CD4-positive, alpha-beta T cell treated with Interleukin-17A for 1 hour (primary cell): ENCODE measurements at regions not wholly inside any gene's neighbourhood (a gene's known extent, or its start where the extent isn't known, plus 50 kb on each side); places are given as distances from the start of the nearest gene placed in this dataset.

Experiments used
- DNase-seq: peaks from one replicate; pipeline ENCODE4 v3.0.0-alpha.2; 2020

- no peak for DNase-seq
These were observed 891.5 kb downstream of the EFNB2 start for GRCh38 chr13:105643966-105644365.

GRCh38 chr13:105642511-105642958 lies 892.9 kb downstream of the EFNB2 start:
- DNase-seq: no peak

DNA sequence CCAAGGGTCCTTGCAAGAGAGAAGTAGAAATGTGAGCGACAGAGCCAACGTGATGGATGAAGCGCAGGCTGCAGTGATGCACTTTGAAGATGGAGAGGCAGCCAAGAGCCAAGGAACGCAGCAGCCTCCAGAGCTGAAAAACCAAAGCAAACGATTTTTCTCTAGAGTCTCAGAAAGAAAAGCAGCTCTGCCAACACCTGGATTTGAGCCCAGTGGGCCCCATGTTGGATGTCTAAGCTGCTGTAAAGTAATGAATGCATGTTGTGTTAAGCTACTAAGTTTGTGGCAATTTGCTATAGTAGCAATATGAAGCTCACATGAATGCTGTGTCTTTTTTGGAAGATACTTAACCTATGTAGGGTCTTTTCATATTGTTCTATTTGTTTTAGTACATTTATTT lies 894.3 kb downstream of the EFNB2 start:
- DNase-seq: no peak

- no peak for DNase-seq
These were observed 897.0 kb downstream of the EFNB2 start for GRCh38 chr13:105638426-105638825.

DNA sequence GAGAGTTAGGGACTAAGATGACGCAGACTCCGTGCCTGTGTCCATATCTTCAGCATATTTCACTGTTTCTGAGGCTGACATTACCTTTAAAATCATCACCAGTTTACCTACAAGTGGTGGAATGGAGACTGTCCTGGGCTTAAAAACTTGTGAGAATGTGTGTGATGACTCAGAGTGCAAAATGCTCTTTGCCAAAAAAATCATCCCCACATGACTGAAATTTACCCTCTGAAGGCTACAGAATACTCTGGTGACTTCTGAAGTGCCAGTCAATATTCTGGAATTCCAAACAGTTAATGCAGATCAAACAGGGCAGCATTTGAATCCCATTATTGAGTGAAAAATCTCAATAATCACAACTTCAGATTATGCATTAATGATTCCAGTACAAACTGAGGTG lies 901.4 kb downstream of the EFNB2 start:
- no peak for DNase-seq

- DNase-seq: no peak
These were observed 905.0 kb downstream of the EFNB2 start for GRCh38 chr13:105630431-105630830.

- no peak for DNase-seq
These were observed 908.2 kb downstream of the EFNB2 start for GRCh38 chr13:105627270-105627669.

DNA sequence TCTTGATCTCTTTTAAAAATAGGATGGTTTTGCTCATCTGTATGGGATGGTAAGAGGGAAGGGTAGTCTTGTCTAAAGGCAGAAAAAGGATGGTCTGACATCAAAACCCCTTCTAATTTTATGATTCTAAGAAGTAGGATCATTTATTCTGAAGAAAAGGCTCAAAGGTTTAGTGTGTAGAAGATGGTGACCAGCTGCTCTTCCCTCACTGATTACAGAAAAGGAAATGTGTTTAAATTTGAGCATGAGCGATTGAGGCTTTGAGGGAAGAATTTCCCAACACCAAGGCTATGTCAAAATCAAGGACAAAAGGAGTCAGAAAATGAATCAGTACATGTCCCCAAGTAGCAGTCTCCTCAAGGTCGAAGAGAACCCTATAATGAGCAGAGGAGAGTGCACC lies 909.8 kb downstream of the EFNB2 start:
- DNase-seq: no peak

DNA sequence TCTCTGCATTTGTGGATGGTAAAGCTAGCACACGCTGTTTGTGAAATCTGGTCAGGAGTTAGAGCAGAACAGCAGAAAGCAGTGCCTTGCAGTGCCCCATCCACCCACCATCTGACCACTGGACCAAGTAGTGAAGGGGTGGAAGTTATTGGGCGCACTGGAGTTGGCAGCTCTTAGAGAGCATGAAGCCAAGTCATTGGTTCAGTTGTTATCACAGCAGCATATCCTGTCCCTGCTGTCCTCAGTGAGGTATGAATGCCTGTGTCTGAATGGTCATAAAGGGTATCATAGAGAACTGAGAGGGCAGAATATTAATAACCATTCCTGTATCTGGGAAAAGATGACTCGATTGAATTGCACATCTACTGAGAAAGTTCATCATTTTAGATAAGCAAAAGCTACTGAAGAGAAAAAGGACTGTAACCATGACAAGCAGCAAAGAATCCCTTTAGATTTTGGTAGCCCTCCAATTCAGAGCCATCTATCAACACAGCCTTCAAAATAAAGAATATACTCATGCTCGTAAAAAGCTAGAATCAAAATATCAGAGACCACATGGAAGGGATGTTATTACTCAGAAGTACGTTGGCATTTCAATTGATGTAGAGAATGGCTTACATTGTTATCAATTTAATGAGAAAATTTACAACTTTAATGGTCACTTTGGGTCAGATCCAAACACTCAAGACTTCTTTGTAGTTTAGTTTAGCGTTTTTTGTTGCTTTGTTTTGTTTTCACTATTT lies 919.0 kb downstream of the EFNB2 start:
- no peak for DNase-seq

GRCh38 chr13:105612541-105612940 lies 922.9 kb downstream of the EFNB2 start:
- DNase-seq: no peak

- DNase-seq: no peak
These were observed 924.0 kb downstream of the EFNB2 start for GRCh38 chr13:105611424-105611823.

DNA sequence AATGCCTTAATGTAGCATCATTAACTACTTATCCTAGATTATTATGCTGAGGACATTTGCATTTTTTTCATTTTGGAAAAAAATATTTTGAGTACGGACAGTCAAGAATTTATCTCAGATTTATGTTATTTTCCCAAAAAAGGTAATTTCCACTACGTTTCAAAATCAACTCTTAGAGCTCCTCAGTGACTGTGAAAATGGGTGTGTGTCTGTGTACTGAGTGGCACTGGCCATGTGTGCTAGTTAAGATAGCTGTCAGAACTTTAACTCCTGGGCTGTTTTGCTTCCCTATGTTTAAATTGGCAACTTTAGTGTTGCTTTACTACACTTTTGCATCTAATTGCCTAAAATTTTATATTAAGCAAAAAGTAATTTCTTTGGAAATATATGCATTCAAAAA lies 927.4 kb downstream of the EFNB2 start:
- DNase-seq: no peak

- no peak for DNase-seq
These were observed 928.0 kb downstream of the EFNB2 start for GRCh38 chr13:105607426-105607825.

- no peak for DNase-seq
These were observed 928.4 kb downstream of the EFNB2 start for GRCh38 chr13:105607016-105607415.

DNA sequence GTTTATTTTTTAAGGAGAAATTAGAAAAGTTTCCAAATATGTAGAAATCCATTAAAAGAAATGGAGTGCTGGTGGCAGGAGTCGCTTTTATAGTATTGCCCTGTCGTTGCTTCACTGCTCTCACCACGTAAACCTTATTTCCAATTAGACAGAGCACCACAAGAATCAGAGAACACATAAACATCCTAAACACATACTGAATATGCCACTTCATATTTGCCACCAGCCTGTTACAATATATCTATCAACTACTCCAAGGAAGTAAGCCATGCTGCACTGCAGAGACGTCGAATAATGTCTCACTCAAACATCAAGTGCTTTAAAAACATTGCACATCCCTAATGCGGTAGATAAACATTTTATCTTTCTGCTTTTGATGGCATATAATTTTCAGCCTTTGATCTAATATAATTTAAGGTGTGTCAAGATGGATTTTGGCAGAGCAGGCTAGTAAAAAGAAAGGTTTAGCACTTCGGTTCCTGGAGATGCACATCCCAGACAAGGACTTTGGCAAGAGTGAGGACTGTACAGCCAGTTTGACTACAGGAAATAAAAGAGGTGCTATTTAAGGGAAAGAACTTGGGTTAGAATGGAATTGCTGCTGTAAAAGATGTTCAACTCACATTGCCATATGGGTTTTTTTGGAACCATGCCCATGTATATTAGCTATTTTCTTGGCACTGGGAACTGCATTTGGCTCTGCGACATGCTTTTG lies 932.3 kb downstream of the EFNB2 start:
- no peak for DNase-seq

GRCh38 chr13:105599477-105600037 lies 935.9 kb downstream of the EFNB2 start:
- no peak for DNase-seq

DNA sequence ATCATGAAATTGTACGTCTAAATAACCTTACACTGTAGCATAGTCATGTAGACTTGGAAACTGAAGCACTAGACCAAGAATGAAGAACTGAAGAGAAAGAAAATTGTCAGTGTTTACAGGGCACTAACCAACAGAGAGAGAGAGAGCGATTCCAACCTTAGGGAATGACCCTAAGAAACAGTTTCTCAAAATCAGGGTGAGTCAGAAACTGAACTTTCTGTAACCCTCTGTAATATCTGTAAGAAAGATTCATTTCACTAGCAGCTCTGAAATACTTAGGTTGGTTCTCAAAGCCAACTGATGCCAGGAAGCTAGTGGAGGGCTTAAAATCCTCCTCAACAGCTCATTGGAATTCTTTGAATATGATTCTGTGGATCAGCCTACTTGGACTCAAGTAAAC lies 936.9 kb downstream of the EFNB2 start:
- DNase-seq: no peak

DNA sequence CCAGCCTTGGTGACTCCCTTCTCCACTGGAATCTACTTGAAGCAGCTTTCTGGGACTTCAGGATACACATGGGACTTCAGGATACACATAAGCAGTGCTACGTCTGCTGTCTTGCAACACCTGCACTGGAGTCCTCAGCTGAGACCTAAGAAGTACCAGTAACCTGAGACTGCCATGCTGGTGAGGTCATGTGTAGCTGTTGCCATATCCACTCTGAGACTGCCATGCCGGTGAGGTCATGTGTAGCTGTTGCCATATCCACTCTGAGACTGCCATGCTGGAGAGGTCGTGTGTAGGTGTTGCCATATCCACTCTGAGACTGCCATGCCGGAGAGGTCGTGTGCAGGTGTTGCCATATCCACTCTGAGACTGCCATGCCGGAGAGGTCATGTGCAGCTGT lies 937.9 kb downstream of the EFNB2 start:
- DNase-seq: no peak

- DNase-seq: no peak
These were observed 940.0 kb downstream of the EFNB2 start for GRCh38 chr13:105595471-105595870.

GRCh38 chr13:105591277-105591676 lies 944.2 kb downstream of the EFNB2 start:
- no peak for DNase-seq

GRCh38 chr13:105587786-105588185 lies 947.7 kb downstream of the EFNB2 start:
- DNase-seq: no peak

DNA sequence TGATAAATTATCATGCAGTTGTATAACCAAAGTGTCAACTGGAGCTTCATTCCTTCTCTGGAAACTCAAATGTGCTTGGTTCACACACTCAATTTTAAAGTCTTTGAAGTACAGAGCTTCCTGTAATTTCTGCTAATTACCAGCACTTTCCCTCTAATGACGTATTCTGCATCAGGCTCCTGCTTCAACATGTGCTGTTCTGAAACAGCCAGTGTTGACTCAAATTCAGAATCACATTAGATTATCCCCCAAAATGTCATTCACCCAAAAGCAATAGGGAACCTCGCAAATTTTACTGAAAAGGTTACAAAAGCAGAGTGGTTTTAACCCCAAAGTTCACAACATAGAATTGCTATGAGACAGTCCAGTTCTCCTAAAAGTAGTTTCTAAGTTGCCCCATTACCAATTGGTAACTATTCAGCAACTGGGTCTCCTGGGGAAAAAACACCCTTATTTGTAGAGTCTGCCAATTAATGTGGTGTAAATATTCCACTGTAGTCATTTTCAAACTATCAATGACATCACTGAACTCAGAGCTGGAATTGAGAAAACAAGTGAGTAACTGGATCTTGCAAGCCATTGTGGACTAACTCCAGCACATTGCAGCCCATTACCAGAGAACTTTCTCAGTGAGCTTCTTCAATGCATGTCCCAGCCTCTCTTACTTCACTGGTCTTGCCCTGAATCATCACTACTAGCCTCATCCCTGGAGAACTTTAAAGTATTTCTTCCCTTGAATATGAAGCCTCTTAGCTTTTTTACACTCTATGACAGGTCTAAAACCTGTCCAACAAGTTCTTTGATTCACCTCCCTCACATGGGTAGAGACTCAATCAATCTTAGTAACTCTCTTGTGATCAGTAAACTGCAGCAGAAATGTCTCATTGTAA lies 955.4 kb downstream of the EFNB2 start:
- no peak for DNase-seq

- DNase-seq: no peak
These were observed 962.3 kb downstream of the EFNB2 start for GRCh38 chr13:105573136-105573535.
